ENCODE measurements at regions not wholly inside any gene's neighbourhood (a gene's known extent, or its start where the extent isn't known, plus 50 kb on each side); places are given as distances from the start of the nearest gene placed in this dataset.

DNA sequence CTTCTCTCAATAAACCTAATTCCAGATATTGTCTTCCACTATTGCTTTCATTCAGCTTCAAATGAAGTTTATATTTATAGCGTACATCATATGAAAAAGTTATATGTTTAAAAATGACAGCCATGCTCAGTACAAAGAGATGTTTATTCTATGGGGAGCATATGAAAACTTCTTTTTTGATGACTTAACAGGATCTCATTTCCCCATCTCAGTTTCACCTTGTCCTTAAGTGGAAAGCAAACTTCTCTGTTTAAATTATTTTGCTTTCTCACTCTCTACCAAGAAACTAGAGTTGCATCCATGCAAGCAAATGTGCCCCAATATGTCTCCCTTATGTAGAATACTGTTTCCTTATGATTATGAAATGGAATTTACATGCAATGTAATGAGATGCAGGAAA is 799.5 kb upstream of the RGS18 start:
- Histone ChIP-seq H3K4me1 (ENCODE audit: control insufficient read depth, low read length) (no peaks in the 10 kb centered on the region), H3K79me2 (ENCODE audit: control insufficient read depth, low read length) (no peaks in the 10 kb centered on the region), H3K27ac (ENCODE audit: low read depth, low read length) (no peak overlapping the region), H3K9me3 (ENCODE audit: control insufficient read depth, insufficient read depth, low read length) (no peaks in the 10 kb centered on the region), H4K20me1 (ENCODE audit: control insufficient read depth, insufficient read depth, low read depth, low read length) (no peaks in the 10 kb centered on the region), H3K36me3 (ENCODE audit: control insufficient read depth, low read length) (no peaks in the 10 kb centered on the region), H3F3A (ENCODE audit: control insufficient read depth, insufficient read depth) (no peaks in the 10 kb centered on the region), H3K9me2 (replicated peaks; ENCODE audit: control insufficient read depth, low read length) (no peaks in the 10 kb centered on the region), H3K27me3 (ENCODE audit: control insufficient read depth, low read length) (no peaks in the 10 kb centered on the region), H3K4me3 (ENCODE audit: low read length) (no peak overlapping the region), H3K4me2 (ENCODE audit: low read length) (no peak overlapping the region)
- TF ChIP-seq, protein P1, sequence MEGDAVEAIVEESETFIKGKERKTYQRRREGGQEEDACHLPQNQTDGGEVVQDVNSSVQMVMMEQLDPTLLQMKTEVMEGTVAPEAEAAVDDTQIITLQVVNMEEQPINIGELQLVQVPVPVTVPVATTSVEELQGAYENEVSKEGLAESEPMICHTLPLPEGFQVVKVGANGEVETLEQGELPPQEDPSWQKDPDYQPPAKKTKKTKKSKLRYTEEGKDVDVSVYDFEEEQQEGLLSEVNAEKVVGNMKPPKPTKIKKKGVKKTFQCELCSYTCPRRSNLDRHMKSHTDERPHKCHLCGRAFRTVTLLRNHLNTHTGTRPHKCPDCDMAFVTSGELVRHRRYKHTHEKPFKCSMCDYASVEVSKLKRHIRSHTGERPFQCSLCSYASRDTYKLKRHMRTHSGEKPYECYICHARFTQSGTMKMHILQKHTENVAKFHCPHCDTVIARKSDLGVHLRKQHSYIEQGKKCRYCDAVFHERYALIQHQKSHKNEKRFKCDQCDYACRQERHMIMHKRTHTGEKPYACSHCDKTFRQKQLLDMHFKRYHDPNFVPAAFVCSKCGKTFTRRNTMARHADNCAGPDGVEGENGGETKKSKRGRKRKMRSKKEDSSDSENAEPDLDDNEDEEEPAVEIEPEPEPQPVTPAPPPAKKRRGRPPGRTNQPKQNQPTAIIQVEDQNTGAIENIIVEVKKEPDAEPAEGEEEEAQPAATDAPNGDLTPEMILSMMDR (IDR thresholded peaks at IDR 0.05; ENCODE audit: low read depth, low read length, poor library complexity, severe bottlenecking), result no peak
- no peak for TF ChIP-seq EZH2phosphoT487 (IDR thresholded peaks at IDR 0.05; ENCODE audit: borderline replicate concordance, low read length)

DNA sequence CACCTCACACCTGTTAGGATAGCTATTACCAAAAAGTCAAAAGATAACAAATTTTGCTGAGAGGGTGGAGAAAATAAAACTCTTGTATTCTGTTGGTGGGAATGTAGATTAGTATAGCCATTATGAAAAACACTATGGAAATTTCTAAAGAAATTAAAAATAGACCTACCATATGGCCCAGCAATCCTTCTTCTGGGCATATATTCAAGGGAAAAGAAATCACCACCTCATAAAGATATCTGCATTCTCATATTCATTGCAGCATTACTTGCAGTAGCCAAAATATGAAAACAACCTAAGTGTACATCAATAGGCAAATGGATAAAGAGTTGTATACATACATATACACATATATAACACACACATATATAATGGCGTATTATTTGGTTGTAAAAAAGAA is 791.6 kb upstream of the RGS18 start:
- no peaks in the 10 kb centered on the region for H4K20me1 ChIP-seq (ENCODE audit: control insufficient read depth, insufficient read depth, low read depth, low read length)
- H3K27me3 ChIP-seq (ENCODE audit: control insufficient read depth, low read length), result no peaks in the 10 kb centered on the region
- H3K9me3 ChIP-seq (ENCODE audit: control insufficient read depth, insufficient read depth, low read length), result no peaks in the 10 kb centered on the region
- no peaks in the 10 kb centered on the region for H3K79me2 ChIP-seq (ENCODE audit: control insufficient read depth, low read length)
- no peak overlapping the region for H3K27ac ChIP-seq (ENCODE audit: low read depth, low read length)
- TF ChIP-seq, protein P1 (IDR thresholded peaks at IDR 0.05; ENCODE audit: low read depth, low read length, poor library complexity, severe bottlenecking), result no peak
- no peak for TF ChIP-seq EZH2phosphoT487 (IDR thresholded peaks at IDR 0.05; ENCODE audit: borderline replicate concordance, low read length)
- H3K4me2 ChIP-seq (ENCODE audit: low read length), result no peak overlapping the region
- H3K9me2 ChIP-seq (replicated peaks; ENCODE audit: control insufficient read depth, low read length), result no peaks in the 10 kb centered on the region
- H3F3A ChIP-seq (ENCODE audit: control insufficient read depth, insufficient read depth), result no peaks in the 10 kb centered on the region
- no peaks in the 10 kb centered on the region for H3K36me3 ChIP-seq (ENCODE audit: control insufficient read depth, low read length)
- no peak overlapping the region for H3K4me3 ChIP-seq (ENCODE audit: low read length)
- no peaks in the 10 kb centered on the region for H3K4me1 ChIP-seq (ENCODE audit: control insufficient read depth, low read length)

- Histone ChIP-seq H3K36me3 (ENCODE audit: control insufficient read depth, low read length) (no peaks in the 10 kb centered on the region), H3K9me3 (ENCODE audit: control insufficient read depth, insufficient read depth, low read length) (no peaks in the 10 kb centered on the region), H3K9me2 (replicated peaks; ENCODE audit: control insufficient read depth, low read length) (no peaks in the 10 kb centered on the region), H3F3A (ENCODE audit: control insufficient read depth, insufficient read depth) (no peaks in the 10 kb centered on the region), H3K4me3 (ENCODE audit: low read length) (no peak overlapping the region), H3K27me3 (ENCODE audit: control insufficient read depth, low read length) (no peaks in the 10 kb centered on the region), H3K4me1 (ENCODE audit: control insufficient read depth, low read length) (no peaks in the 10 kb centered on the region), H4K20me1 (ENCODE audit: control insufficient read depth, insufficient read depth, low read depth, low read length) (no peaks in the 10 kb centered on the region), H3K27ac (ENCODE audit: low read depth, low read length) (no peak overlapping the region), H3K79me2 (ENCODE audit: control insufficient read depth, low read length) (no peaks in the 10 kb centered on the region), H3K4me2 (ENCODE audit: low read length) (no peak overlapping the region)
- no peak for TF ChIP-seq EZH2phosphoT487 (IDR thresholded peaks at IDR 0.05; ENCODE audit: borderline replicate concordance, low read length)
- TF ChIP-seq, protein P1 (IDR thresholded peaks at IDR 0.05; ENCODE audit: low read depth, low read length, poor library complexity, severe bottlenecking), result no peak
Observed at GRCh38 chr1:191368891-191369654, 789.2 kb upstream of the RGS18 start.
